ENCODE measurements at regions not wholly inside any gene's neighbourhood (a gene's known extent, or its start where the extent isn't known, plus 50 kb on each side); places are given as distances from the start of the nearest gene placed in this dataset.
"Not testable (repeated sequence)": the region's sequence is repeated elsewhere in the genome, so short reads cannot be mapped to it uniquely, and the experiment has no call there.

- DNase-seq (ENCODE audit: low spot score): peak; percentile 2
Observed at GRCh38 chr2:128414946-128415778, 96.5 kb upstream of the HS6ST1 start.

- DNase-seq (ENCODE audit: low spot score): no peak
Observed at GRCh38 chr2:128415779-128416061, 97.1 kb upstream of the HS6ST1 start.

GRCh38 chr2:128416109-128416785 is 97.6 kb upstream of the HS6ST1 start:
- DNase-seq (ENCODE audit: low spot score): peak; percentile 8

GRCh38 chr2:128416806-128417205 is 98.1 kb upstream of the HS6ST1 start:
- peak; percentile 5 for DNase-seq (ENCODE audit: low spot score)

GRCh38 chr2:128417264-128417663 is 98.6 kb upstream of the HS6ST1 start:
- DNase-seq (ENCODE audit: low spot score): not testable (repeated sequence)

GRCh38 chr2:128420131-128420530 is 101.5 kb upstream of the HS6ST1 start:
- peak; percentile 2 for DNase-seq (ENCODE audit: low spot score)

- DNase-seq (ENCODE audit: low spot score): peak; percentile 0
Observed at GRCh38 chr2:128420776-128421175, 102.1 kb upstream of the HS6ST1 start.

- peak; percentile 2 for DNase-seq (ENCODE audit: low spot score)
Observed at GRCh38 chr2:128421286-128421685, 102.6 kb upstream of the HS6ST1 start.

- DNase-seq (ENCODE audit: low spot score): peak; percentile 2
Observed at GRCh38 chr2:128421861-128422311, 103.2 kb upstream of the HS6ST1 start.

GRCh38 chr2:128422571-128422970 is 103.9 kb upstream of the HS6ST1 start:
- DNase-seq (ENCODE audit: low spot score): no peak

- DNase-seq (ENCODE audit: low spot score): no peak
Observed at GRCh38 chr2:128423788-128424165, 105.1 kb upstream of the HS6ST1 start.

- no peak for DNase-seq (ENCODE audit: low spot score)
Observed at GRCh38 chr2:128424406-128425171, 105.9 kb upstream of the HS6ST1 start.

GRCh38 chr2:128425216-128425615 is 106.5 kb upstream of the HS6ST1 start:
- no peak for DNase-seq (ENCODE audit: low spot score)

- DNase-seq (ENCODE audit: low spot score): no peak
Observed at GRCh38 chr2:128425731-128426620, 107.3 kb upstream of the HS6ST1 start.

GRCh38 chr2:128427413-128427755 is 108.7 kb upstream of the HS6ST1 start:
- DNase-seq (ENCODE audit: low spot score): no peak

- DNase-seq (ENCODE audit: low spot score): no peak
Observed at GRCh38 chr2:128428415-128428814, 109.7 kb upstream of the HS6ST1 start.

- no peak for DNase-seq (ENCODE audit: low spot score)
Observed at GRCh38 chr2:128432423-128432822, 113.8 kb upstream of the HS6ST1 start.

- DNase-seq (ENCODE audit: low spot score): no peak
Observed at GRCh38 chr2:128433911-128434550, 115.4 kb upstream of the HS6ST1 start.

GRCh38 chr2:128435576-128436478 is 117.2 kb upstream of the HS6ST1 start:
- no peak for DNase-seq (ENCODE audit: low spot score)

- DNase-seq (ENCODE audit: low spot score): no peak
Observed at GRCh38 chr2:128436479-128437203, 118.0 kb upstream of the HS6ST1 start.
